Endothelial cell of umbilical vein (primary cell): ENCODE measurements at regions not wholly inside any gene's neighbourhood (a gene's known extent, or its start where the extent isn't known, plus 50 kb on each side); places are given as distances from the start of the nearest gene placed in this dataset.
"Not testable (repeated sequence)": the region's sequence is repeated elsewhere in the genome, so short reads cannot be mapped to it uniquely, and the experiment has no call there.

Source experiments
- BruUV-seq: library from RNA; stranded (reverse); fragments of 400-500 nt; replicated peaks from 2 replicates; lab custom pipeline; 2021; lab: Mats Ljungman, UMichigan
- CTCF ChIA-PET: fragments of 300-600, 350-600 bp; sonication (Branson Sonifier 250); formaldehyde crosslinking; loops from one replicate; lab custom pipeline; 2021; ENCODE audit warnings: antibody characterized with exemption, inconsistent platforms; lab: Charles Lee
- POLR2A ChIA-PET: fragments of 300-600, 350-600 bp; sonication (Branson Sonifier 250); formaldehyde crosslinking; loops from one replicate; lab custom pipeline; 2021; ENCODE audit warnings: antibody characterized with exemption, inconsistent platforms; lab: Charles Lee
- DNase-seq: peaks from one replicate; pipeline ENCODE4 v3.0.0-alpha.2; 2011; ENCODE audit warnings: low read depth, low spot score
- FAIRE-seq: peaks from 2 replicates; lab custom pipeline; 2011; peaks lifted over from hg19 to GRCh38; lab: Jason Lieb, UNC
- H2AFZ ChIP-seq: 2 replicates; pipeline ENCODE4 v1.6.0; 2012; ENCODE audit warnings: low read depth, low read length, control low read depth, inconsistent platforms
- H3K27ac ChIP-seq: 2 replicates; pipeline ENCODE4 v1.5.1; 2011; ENCODE audit warnings: low read depth, mild to moderate bottlenecking, control low read depth, low read length, moderate library complexity; ENCODE audit not compliant: insufficient read depth
- H3K27me3 ChIP-seq, 2 experiments: 2 replicates each; pipeline versions ENCODE4 v1.6.0 to v1.6.1; 2011; ENCODE audit warnings: low read length in 2 of 2, mixed read lengths in 1 of 2; ENCODE audit not compliant: control insufficient read depth in 2 of 2, insufficient read depth in 2 of 2
- H3K36me3 ChIP-seq, 2 experiments: 2 replicates in 1 of 2; 3 replicates in 1 of 2; pipeline ENCODE4 v1.5.1; 2011; ENCODE audit warnings: low read length in 2 of 2, mild to moderate bottlenecking in 1 of 2, moderate library complexity in 1 of 2; ENCODE audit not compliant: control insufficient read depth in 2 of 2, insufficient read depth in 2 of 2; ENCODE audit errors: extremely low read depth in 1 of 2
- H3K4me1 ChIP-seq: 3 replicates; pipeline ENCODE4 v1.5.1; 2011; ENCODE audit warnings: mild to moderate bottlenecking, low read length; ENCODE audit not compliant: control insufficient read depth, insufficient read depth; ENCODE audit errors: extremely low read depth
- H3K4me2 ChIP-seq: 2 replicates; pipeline ENCODE4 v1.6.1; 2011; ENCODE audit warnings: low read length, control low read depth, mixed read lengths; ENCODE audit not compliant: insufficient read depth
- H3K4me3 ChIP-seq, 3 experiments: fragments of 200-600 bp in 1 of 3; sonication (generic), shearing (Covaris generic) in 1 of 3; replicated peaks in 1 of 3; 2 replicates each; pipeline ENCODE4 v1.5.1; 2011 to 2016; ENCODE audit warnings: control low read depth in 3 of 3, low read length in 3 of 3, mild to moderate bottlenecking in 2 of 3, inconsistent platforms in 1 of 3, low read depth in 1 of 3, moderate library complexity in 1 of 3; ENCODE audit not compliant: insufficient read depth in 1 of 3
- H3K79me2 ChIP-seq: 2 replicates; pipeline ENCODE4 v1.6.0; 2012; ENCODE audit warnings: low read length, inconsistent platforms; ENCODE audit not compliant: control insufficient read depth, insufficient read depth
- H3K9ac ChIP-seq: replicated peaks from 2 replicates; pipeline ENCODE3; 2011; ENCODE audit warnings: low read length, control low read depth; ENCODE audit not compliant: insufficient read depth; ENCODE audit errors: extremely low read depth
- H3K9me1 ChIP-seq: replicated peaks from 3 replicates; pipeline ENCODE4 v1.6.0; 2011; ENCODE audit warnings: mild to moderate bottlenecking, low read length; ENCODE audit not compliant: control insufficient read depth, insufficient read depth; ENCODE audit errors: extremely low read depth
- H3K9me3 ChIP-seq: replicated peaks from 2 replicates; pipeline ENCODE4 v1.5.1; 2012; ENCODE audit warnings: low read length, inconsistent platforms; ENCODE audit not compliant: control insufficient read depth, insufficient read depth
- H4K20me1 ChIP-seq: replicated peaks from 2 replicates; pipeline ENCODE3; 2011; ENCODE audit warnings: mild to moderate bottlenecking, low read length; ENCODE audit not compliant: control insufficient read depth, insufficient read depth; ENCODE audit errors: extremely low read depth
- EZH2 ChIP-seq: IDR thresholded peaks from 2 replicates; pipeline ENCODE4 v1.6.1; 2012; ENCODE audit warnings: borderline replicate concordance, low read depth, mild to moderate bottlenecking, moderate library complexity, low read length, inconsistent platforms; ENCODE audit not compliant: severe bottlenecking
- FOS ChIP-seq: IDR thresholded peaks from 2 replicates; pipeline ENCODE4 v1.6.1; 2011; ENCODE audit warnings: mild to moderate bottlenecking, low read length, moderate library complexity, borderline replicate concordance; ENCODE audit not compliant: insufficient read depth
- GATA2 ChIP-seq: IDR thresholded peaks from 2 replicates; pipeline ENCODE4 v1.7.0; 2011; ENCODE audit warnings: low read depth, mild to moderate bottlenecking, moderate library complexity, mixed read lengths, low read length; ENCODE audit not compliant: insufficient read length, insufficient read depth
- JUN ChIP-seq: IDR thresholded peaks from 2 replicates; pipeline ENCODE4 v1.6.1; 2011; ENCODE audit warnings: borderline replicate concordance, low read depth; ENCODE audit not compliant: insufficient read length, insufficient read depth
- MYC ChIP-seq: IDR thresholded peaks from one replicate; pipeline ENCODE4 v1.6.1; 2011; ENCODE audit warnings: mild to moderate bottlenecking, low read depth, low read length
- POLR2A ChIP-seq: IDR thresholded peaks from 2 replicates; pipeline ENCODE4 v1.6.1; 2012; ENCODE audit warnings: low read depth, mild to moderate bottlenecking, control low read depth, low read length
- POLR2AphosphoS5 ChIP-seq: IDR thresholded peaks from 2 replicates; pipeline ENCODE4 v1.6.1; 2012; ENCODE audit warnings: low read depth, mild to moderate bottlenecking, control low read depth, low read length, moderate library complexity; ENCODE audit not compliant: insufficient read depth
- dilution Hi-C: fragments of 300-500 bp; cut with MboI; formaldehyde crosslinking; loops from one replicate; pipeline ENCODE4 v1.15.0; 2019; ENCODE audit warnings: low sequenced_read_pairs; ENCODE audit not compliant: extremely low pct_ligation_motif_present
- intact Hi-C: fragments of 100-400 bp; cut with micrococcal nuclease; formaldehyde crosslinking; loops from one replicate; pipeline ENCODE4 v1.10.0; 2022
- TF ChIP-seq, protein P1 (sequence below): IDR thresholded peaks from 2 replicates; pipeline ENCODE4 v1.6.1; 2011; ENCODE audit not compliant: insufficient read depth, insufficient read length
- TF ChIP-seq, protein P2 (sequence below), 2 donors: IDR thresholded peaks; 1 replicate in 1 of 2; 2 replicates in 1 of 2; pipeline ENCODE4 v1.5.1; 2011; ENCODE audit warnings: low read length in 2 of 2, mild to moderate bottlenecking in 2 of 2, moderate library complexity in 2 of 2, control low read depth in 1 of 2, inconsistent platforms in 1 of 2, low read depth in 1 of 2; ENCODE audit not compliant: insufficient read depth in 1 of 2; ENCODE audit errors: extremely low read depth in 1 of 2

DNA sequence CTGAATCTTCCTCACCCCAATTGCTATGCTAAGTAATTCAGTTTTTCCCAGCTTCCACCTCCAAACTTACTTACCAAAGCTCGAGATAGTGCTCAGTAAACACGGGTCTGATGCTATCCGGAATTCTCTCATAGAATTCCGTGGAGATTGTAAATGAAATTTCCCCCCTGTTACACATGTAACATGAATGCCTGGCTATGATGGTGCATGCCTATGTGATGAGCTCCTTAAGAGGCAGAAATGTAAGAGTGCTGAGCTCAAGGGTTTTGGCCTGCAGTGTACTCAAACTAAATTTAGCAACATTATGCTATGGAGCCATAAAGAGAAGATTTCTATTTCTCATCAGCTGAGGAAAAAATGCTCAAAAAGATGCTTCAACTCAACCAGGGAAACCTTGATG is 133.4 kb upstream of the FUT9 start:
- no TSS peak for BruUV-seq
- DNase-seq (no peak), FAIRE-seq (no peak)
- H3K36me3 ChIP-seq: no peaks in the 10 kb centered on the region
- ChIA-PET POLR2A (no interaction called here), CTCF (no interaction called here)
- H3K9ac ChIP-seq: no peak overlapping the region
- no peak overlapping the region for H3K27ac ChIP-seq
- no peaks in the 10 kb centered on the region for H3K79me2 ChIP-seq
- H3K4me3 ChIP-seq: no peak overlapping the region
- H3K9me1 ChIP-seq: no peaks in the 10 kb centered on the region
- no peaks in the 10 kb centered on the region for H3K27me3 ChIP-seq
- H2AFZ ChIP-seq: no peak overlapping the region
- intact Hi-C loops: no loop called here
- no peaks in the 10 kb centered on the region for H3K9me3 ChIP-seq
- no peaks in the 10 kb centered on the region for H4K20me1 ChIP-seq
- dilution Hi-C loops: no loop called here
- TF ChIP-seq, protein P1, sequence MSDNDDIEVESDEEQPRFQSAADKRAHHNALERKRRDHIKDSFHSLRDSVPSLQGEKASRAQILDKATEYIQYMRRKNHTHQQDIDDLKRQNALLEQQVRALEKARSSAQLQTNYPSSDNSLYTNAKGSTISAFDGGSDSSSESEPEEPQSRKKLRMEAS: no peak
- TF ChIP-seq MYC (no peak), GATA2 (no peak), JUN (no peak), POLR2A (no peak), POLR2AphosphoS5 (no peak), FOS (no peak), EZH2 (no peak)
- TF ChIP-seq, protein P2, sequence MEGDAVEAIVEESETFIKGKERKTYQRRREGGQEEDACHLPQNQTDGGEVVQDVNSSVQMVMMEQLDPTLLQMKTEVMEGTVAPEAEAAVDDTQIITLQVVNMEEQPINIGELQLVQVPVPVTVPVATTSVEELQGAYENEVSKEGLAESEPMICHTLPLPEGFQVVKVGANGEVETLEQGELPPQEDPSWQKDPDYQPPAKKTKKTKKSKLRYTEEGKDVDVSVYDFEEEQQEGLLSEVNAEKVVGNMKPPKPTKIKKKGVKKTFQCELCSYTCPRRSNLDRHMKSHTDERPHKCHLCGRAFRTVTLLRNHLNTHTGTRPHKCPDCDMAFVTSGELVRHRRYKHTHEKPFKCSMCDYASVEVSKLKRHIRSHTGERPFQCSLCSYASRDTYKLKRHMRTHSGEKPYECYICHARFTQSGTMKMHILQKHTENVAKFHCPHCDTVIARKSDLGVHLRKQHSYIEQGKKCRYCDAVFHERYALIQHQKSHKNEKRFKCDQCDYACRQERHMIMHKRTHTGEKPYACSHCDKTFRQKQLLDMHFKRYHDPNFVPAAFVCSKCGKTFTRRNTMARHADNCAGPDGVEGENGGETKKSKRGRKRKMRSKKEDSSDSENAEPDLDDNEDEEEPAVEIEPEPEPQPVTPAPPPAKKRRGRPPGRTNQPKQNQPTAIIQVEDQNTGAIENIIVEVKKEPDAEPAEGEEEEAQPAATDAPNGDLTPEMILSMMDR (IDR thresholded peaks at IDR 0.05; ENCODE audit: extremely low read depth in 1 of 2, insufficient read depth in 1 of 2, low read depth in 1 of 2, low read length in 2 of 2): no peak
- no peak overlapping the region for H3K4me2 ChIP-seq
- H3K4me1 ChIP-seq: no peaks in the 10 kb centered on the region

DNA sequence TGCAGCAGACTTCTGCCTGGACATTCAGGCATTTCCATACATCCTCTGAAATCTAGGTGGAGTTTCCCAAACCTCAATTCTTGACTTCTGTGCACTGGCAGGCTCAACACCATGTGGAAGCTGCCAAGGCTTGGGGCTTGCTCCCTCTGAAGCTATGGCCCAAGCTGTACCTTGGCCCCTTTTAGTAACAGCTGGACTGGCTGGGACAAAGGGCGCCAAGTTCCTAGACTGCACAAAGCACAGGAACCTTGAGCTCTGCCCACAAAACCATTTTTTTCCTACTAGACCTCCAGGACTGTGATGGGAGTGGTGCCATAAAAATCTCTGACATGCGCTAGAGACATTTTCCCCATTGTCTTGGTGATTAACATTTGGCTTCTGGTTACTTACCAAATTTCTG is 127.1 kb upstream of the FUT9 start:
- H3K4me1 ChIP-seq, H2AFZ ChIP-seq, H3K9me1 ChIP-seq, H3K4me3 ChIP-seq, CTCF ChIA-PET, H3K27me3 ChIP-seq, POLR2A ChIA-PET, H3K36me3 ChIP-seq, DNase-seq, H3K4me2 ChIP-seq, H3K9ac ChIP-seq, BruUV-seq, dilution Hi-C loops, H4K20me1 ChIP-seq, H3K9me3 ChIP-seq, FAIRE-seq, H3K27ac ChIP-seq, intact Hi-C loops, H3K79me2 ChIP-seq: not testable (repeated sequence)
